Hypothalamus (tissue), 51 donors: ENCODE measurements at regions not wholly inside any gene's neighbourhood (a gene's known extent, or its start where the extent isn't known, plus 50 kb on each side); places are given as distances from the start of the nearest gene placed in this dataset.

Experiments used
- DNase-seq, 51 donors: peaks; one replicate each; lab custom pipeline; 2025; lab: John Stamatoyannopoulos, UW

DNA sequence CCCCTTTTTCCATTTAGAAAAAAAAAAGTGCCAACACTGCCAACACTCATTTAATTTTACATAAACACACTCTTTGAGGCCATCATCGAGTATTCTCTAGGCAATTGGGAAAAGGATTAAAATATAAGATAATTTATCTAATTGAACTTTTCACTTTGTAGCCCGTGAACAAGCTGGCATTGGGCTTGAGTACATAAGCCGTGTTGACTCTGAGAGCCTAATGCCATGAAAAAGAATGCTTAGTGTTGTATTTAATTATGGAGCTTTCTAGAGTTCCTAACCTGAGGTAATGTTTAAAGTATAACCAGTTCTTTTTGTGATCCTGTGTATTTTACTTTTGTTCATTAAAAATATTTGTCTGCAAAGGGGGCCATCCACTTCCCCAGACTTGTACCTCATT lies 193.8 kb downstream of the LYPLAL1 start:
- no peak for DNase-seq

DNA sequence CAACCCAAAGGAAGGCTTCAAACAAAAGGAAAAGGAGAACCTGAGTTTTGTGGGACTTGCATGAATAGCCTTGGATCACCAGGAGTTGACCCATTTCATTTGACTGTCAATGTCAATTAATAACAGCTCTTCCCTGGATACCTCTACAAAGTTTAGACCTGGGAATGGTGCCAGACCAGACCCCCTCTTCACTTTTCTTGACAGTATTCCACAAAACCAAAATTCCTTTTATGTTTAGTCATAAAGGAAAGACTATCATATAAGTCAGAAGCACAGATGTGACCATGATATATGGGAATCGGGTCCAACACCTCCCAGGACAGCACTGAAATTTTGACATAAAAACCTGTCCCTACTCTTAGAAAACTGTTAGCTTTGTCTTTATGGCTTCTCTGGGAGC lies 191.8 kb downstream of the LYPLAL1 start:
- DNase-seq: no peak

DNA sequence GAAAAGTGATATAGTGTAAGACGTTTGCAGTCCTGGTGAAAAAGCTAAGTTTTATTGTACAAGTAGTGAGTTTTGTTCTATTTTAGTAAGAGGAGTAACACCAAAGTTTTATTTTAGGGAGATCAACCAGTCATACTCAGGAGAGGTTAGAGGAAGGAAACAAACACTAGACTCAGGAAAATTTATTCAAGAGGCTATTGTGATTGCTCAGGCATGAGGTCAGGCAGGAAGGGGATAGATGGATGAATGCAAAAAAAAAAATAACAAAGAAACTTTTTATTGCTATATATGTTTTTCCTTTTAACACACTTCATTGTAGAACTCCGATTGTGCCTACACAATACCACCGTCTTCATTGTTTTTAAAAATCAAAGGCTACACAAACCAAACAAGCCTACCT lies 189.0 kb downstream of the LYPLAL1 start:
- no peak for DNase-seq

DNA sequence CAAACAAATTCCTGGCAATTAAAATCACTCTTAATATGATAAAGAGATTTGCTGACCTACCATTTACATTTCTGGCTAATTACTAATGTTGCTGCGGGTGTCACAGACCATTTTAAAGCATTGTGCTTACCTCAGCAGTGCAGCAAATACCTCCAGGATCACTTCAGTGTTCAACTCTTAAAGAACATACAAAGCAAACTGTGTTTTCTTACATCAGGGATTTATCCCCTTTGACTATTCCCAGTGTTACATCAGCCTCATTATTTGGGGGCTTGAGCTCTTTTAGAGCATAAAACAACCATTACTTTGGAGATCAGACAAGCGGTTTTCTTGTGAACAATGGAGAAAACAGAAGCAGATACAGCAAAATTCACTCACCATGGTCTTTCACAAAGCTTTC lies 185.4 kb downstream of the LYPLAL1 start:
- DNase-seq: no peak

DNA sequence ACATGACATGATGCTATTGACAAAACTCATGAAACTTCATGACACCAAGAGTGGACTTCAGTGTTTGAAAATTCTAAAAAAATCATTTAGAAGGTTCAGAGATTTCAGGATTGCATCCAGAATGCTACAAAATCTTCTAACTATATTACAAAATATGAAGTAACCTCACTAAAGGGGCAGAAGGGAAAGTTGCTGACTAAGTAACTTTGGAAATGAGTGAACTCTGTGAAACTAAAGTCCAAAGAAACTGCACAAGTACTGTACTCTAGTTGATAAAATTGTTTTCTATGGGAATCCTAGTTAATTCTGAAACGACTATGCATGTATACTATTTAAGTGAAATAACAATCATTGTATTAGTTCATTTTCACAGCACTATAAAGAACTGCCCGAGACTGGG lies 184.4 kb downstream of the LYPLAL1 start:
- DNase-seq: no peak

DNA sequence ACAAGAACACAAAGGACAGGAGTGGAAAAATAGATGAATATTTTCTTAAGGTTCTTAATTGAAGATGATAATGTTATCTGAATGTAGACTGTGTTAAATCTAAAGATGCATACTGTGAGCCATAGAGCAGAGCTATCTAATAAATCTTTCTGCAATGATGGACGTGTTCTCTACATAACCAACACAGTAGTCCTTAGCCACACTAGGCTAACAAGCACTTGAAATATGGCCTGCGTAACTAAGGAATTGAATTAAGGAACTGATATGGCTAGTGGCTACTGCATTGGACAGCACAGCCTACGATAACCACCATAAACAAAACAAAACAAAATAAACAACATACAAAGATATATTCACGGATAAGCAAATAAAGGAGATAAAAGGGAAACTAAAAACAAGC lies 181.3 kb downstream of the LYPLAL1 start:
- DNase-seq: no peak

DNA sequence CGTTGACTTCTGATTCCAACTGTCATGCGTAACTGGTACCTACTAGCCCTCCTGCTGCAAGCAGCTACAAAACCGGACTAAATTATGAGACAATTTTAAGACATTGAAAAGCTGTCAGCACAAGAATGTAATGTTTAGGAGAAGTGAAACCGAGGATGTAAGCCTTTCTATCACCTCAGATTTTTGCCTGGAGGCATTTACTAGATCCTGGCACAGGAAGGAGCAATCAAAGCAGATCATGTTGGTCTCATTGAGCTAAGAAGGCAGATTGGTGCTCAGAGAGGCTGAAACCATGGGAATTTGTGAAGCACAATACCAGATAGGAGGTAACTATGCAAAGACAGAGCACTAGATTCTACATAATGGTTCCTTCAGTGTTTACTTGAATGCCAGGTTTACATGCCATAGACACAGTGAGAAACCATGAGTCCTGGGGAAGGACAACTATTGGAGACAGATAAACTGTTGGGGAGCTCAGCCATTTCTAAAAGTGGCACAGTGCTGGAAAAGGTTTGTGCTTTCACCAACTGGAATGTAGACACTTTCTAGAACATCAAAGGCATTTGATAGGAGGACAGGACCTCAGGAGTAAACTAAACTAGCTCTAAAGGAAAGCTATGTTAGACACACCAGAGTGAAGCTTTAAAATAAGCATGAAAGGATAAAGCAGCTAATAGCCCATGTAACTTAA lies 179.4 kb downstream of the LYPLAL1 start:
- DNase-seq: no peak

DNA sequence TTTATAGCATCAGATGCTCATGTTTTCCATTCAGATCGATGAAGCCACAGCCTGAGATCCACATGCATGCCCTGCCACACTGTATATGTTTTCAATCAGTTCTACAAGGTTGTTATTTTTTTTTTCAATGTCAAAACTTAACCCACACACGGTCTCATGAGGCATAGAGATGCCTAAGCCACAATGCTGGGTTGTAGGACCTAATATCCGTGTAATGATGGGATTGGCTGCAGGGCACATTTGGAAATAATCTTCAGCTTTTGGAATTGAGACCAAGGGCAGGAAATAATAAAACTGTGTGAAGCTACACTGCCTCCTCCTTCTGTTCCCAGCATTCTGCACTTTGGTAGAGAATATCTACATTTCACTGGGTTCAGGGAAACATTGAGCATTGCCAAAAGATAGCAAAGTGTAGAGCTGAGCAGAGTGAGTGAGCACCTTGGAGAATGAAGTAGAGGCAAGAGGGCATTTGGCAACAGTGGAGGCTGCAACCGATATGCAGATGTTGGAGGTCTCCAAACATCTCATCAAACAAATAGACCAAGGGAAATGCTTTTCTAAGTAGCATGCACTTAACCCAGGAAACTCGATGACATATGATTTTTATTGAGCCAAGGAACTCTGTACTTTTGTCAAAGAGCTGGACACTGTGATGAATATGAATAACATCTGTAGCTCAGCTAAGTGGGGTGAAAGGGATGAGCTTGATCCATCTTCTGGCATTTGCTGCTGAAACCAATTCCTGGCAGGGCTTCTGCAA lies 176.7 kb downstream of the LYPLAL1 start:
- DNase-seq: no peak

DNA sequence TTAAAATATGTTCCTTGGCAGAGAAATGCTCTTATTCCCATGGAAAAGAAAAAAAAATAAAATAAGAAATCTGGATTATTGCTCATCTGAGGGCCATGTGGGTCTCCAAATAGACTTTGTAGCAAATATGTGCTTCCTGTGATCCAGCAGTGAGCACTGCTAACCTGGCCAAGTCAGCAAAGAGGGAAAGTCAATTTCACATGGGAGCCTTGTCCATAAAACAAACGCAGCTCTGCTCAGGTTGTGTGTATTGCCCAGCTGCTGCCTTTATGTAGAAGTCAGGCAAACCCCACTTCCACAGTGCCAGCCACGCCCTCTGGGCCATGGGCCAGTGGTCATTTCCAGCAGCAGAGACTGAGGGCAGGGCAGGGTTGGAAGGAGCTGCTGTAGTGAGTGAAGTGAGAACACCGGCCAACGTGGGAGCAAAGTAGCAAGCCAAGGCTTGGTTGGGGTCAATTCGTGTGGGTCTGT lies 174.3 kb downstream of the LYPLAL1 start:
- peak in 6 of 51 donors; percentile 1 to 4 (median 2) for DNase-seq

DNA sequence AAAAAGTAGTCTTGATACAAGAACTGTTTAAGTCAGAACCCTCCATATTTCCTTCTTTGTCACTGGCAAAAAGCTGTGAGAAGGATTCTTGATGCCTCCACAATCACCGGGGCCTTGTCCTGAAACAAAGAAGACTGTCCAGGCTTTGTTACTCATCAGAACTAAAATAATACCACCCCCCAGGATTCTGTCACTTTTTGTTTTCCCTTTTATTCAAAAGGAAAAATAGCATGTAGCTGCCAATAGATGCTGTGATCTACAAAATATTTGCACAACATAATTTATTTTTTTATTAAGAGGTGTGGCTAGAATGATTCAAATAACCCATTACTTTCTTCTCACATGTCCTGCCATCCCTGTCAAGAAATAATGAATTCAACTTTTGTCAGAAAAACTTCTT lies 173.7 kb downstream of the LYPLAL1 start:
- DNase-seq: no peak

DNA sequence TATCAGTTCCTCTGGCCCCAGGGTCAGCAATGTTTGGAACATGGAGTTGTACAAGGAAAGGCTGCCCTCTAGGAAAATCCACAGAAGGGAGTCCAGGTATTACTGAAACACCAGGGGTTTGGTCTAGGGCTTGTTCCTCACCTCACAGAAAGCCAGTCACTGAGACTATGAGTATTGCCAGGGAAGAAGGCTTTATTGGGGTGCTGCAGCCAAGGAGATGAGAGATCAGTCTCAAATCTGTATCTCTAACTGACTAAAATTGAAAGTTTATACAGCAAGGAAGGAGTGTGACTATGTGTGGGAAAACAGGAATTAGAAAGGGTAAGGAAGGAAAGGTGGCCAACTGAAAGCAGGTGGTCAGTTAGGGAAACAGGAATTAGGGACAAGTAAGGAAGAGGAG lies 172.3 kb downstream of the LYPLAL1 start:
- DNase-seq: no peak

DNA sequence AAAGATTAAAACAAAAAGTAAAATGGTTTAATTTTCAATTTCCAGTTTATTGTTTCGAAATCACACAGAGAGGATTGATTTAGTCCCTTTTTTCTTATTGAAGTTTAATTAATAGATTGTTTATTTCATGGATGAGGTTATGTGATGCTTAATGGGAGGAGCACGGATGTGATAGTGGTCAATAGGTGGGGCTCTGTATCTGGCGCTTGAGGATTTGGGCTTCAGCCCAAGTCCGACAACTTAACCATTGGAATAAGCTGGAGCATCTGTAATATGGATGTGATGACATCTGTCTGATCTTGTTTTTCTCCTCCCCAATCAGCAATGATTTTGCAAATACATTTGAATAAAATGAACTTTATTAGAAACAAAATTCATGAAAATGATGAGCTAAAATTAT lies 169.2 kb downstream of the LYPLAL1 start:
- DNase-seq: no peak

DNA sequence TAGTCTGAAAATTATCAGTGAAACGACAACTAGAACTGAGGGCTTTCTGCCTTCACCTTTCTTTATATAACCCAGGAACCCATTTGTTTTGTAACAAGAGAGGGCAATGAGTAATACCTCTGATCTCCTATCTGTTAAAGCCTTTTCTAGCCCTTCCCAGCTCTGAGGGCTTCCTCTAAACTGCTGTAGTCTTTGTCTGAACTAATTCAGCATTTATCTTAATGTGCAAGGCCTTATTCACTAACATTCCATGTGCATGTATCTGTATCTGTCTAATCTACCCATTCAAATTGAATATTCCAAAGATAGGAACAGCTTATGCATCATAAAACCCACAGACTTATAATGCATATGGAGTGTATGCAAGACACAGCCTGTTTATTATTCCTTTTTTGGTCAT lies 167.1 kb downstream of the LYPLAL1 start:
- no peak for DNase-seq

DNA sequence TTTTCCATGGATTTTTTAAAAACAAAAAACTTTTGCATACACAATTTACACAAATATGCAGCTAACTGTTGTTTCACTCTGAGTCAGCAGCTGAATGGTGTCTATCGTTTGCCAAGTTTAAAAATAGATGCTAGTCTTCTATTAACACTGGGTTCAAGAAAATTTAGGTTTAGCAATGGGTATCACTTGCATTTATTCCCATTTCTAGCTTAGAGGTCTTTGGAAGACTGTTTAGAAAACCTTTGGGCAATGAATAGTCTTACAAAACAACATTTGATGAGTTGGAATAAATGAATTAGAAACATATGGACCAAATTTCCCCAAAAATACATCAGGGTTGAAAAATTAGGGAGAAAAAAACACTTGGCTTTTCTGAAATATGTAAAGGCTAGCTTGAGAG lies 165.8 kb downstream of the LYPLAL1 start:
- DNase-seq: no peak

DNA sequence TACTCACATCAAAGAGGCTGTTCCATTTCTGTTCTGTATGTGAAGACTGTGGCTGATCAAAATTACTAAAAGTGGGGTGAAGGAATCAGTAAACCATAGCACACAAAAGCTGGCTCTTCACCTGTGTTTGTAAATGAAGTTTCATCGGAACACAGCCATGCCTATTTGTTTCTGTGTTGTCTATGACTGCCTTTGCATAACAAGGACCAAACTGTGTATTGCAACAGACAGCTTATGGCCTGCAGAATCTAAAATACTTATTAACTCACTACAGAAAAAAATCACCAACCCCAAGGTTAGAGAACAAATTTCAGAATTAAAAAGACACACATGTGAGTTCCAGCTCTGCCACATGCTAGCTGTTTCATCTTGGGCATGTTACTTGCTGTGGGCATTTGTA lies 163.9 kb downstream of the LYPLAL1 start:
- DNase-seq: no peak

DNA sequence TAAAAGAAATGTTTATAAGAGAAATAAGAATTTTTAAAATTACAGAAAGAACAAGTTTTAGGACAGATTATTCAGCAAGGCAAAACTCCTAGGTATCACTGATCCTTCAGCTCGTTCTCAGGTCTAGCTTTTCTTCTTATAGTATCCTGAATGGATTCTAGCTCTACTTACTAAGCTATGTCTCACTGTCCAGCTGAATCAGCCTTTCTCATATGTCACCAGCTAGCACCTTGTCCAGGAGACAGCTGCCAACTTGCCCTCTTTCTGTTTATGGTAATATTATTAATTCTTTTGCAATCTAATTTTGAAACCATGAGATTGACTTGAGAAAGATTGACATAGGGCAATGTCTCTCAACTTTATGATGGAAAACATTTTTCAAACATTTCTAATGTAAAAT lies 159.9 kb downstream of the LYPLAL1 start:
- no peak for DNase-seq

DNA sequence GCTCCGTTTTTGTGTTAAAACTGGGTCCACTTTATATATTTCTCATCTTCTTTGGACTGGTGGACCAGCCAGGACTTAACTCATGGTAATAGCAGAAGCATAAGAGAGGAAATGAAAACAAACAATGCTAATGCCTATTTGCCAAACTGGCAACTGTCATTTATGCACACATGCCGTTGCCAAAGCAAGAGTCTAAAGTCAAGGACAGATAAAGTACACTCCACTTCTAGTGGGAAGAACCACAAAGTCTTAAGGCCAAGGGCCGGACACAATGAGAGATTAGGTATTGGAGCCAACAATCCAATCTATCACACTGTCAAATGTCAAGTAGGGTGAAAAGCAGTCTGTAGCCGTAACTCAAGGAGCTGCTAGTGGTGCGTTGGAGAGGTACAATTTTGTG lies 157.7 kb downstream of the LYPLAL1 start:
- no peak for DNase-seq

DNA sequence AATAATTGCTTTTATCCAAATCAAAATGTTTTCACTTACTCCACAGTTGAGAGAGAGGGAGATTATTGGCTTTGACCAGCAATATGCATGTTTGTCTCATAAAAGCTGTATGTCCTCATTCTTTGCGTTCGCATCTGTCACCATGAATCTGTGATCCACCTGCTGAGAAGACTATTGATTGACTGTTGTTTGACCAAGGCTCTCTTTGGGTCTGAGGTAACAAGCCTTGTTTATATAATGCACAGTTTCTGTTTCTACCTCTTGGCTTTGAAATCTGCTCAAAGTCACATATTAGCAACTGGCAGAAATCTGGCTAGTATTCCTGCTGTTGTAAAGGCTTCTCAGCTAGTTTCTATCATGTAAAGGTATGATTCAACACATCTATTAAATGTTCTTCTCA lies 157.0 kb downstream of the LYPLAL1 start:
- no peak for DNase-seq

DNA sequence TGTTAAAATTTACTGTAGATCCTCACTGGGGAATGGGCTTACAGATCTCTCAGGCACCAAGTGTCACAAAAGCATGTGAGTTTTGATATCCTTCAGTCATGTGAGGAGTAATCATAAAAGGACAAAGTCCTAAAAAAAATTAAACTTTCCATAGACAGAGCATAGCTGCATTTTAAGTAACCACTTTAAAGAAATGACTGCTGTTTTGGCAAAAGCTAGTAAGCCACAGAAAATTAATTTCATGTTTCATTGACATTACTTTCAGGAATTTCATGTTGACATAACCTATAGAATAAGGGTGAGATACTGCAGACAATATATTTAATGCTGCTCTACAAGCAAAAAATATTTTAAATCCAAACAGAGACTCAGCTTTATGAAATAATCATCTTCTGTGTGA lies 156.3 kb downstream of the LYPLAL1 start:
- DNase-seq: no peak

DNA sequence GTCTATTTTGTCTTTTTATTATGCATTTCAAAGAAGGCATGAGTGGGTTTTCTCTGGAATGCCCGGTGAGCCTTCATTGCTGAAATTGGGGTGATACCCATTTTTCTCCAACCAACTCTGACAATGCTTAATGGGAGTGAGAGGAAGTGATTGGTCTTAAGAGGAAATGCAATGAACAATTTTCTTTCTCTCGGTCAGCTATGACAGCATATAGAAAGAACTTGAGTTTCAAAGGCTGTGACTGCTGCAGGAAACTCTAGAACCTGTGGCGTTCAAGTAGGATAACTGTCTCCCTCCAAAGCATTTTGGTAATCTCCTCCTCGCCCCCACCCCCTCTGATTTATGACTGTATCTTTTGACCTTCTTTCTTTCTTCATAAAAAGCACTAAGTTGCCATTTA lies 155.9 kb downstream of the LYPLAL1 start:
- no peak for DNase-seq

DNA sequence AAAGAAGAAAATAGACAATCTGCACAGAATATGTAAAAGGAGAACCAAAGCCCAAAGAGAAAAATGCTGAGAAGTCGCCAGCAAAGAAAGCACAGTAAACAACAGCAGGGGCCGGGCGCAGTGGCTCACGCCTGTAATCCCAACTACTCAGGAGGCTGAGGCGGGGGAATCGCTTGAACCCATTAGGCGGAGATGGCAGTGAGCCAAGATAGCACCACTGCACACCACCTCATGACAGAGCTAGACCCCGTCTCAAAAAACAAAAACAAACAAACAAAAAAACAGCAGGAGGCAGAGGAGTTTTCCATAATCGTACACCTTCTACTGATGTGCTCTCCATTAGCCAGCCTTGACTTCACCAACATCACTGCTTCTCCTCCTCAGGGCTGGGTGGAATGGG lies 153.2 kb downstream of the LYPLAL1 start:
- DNase-seq: no peak

DNA sequence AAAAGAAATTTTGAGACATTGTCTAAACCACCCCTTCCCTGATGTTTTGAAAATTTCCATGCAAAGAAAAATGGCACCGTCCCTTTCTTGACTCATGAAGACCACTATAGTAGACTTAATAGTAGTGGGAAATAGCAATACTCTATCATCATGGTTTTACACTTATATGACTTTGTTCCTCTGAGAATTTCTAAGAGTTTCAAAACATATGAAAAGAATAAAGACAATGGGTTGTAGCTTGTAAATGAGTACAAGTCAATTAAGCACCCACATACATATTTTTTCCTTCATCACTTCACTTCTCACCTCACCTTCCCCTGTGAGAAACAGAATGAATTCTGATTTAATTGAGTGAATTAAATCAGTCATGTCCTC lies 151.7 kb downstream of the LYPLAL1 start:
- no peak for DNase-seq
